GM23338 (cell line): ENCODE measurements at regions not wholly inside any gene's neighbourhood (a gene's known extent, or its start where the extent isn't known, plus 50 kb on each side); places are given as distances from the start of the nearest gene placed in this dataset.

ENCODE experiments used
- ATAC-seq: fragments of 200-7000 bp; cut with Tn5 transposase; 3 replicates; pipeline ENCODE4 v1.9.1; 2020
- DNase-seq: peaks from one replicate; pipeline ENCODE4 v3.0.0-alpha.2; 2015; ENCODE audit warnings: low spot score
- H2AFZ ChIP-seq: fragments of 200-600 bp; sonication (generic); 2 replicates; pipeline ENCODE4 v1.8.0; 2016; ENCODE audit warnings: antibody characterized with exemption, mild to moderate bottlenecking, moderate library complexity
- H3F3A ChIP-seq: fragments of 200-600 bp; sonication (generic); replicated peaks from 2 replicates; pipeline ENCODE4 v1.8.0; 2017; ENCODE audit warnings: antibody characterized with exemption, mixed run types, low read depth
- H3K27ac ChIP-seq: fragments of 200-600 bp; sonication (generic); 2 replicates; pipeline ENCODE4 v1.6.1; 2016; ENCODE audit warnings: low read depth
- H3K27me3 ChIP-seq: fragments of 200-600 bp; sonication (generic); 2 replicates; pipeline ENCODE4 v1.8.0; 2016; ENCODE audit warnings: mild to moderate bottlenecking, mixed run types, moderate library complexity; ENCODE audit not compliant: insufficient read depth
- H3K36me3 ChIP-seq: fragments of 200-600 bp; sonication (generic); 2 replicates; pipeline ENCODE4 v1.8.0; 2016; ENCODE audit warnings: mild to moderate bottlenecking; ENCODE audit not compliant: insufficient read depth
- H3K4me1 ChIP-seq: fragments of 200-600 bp; sonication (generic); 2 replicates; pipeline ENCODE4 v1.8.0; 2016; ENCODE audit warnings: mild to moderate bottlenecking, moderate library complexity; ENCODE audit not compliant: insufficient read depth
- H3K4me2 ChIP-seq: fragments of 200-600 bp; sonication (generic); 2 replicates; pipeline ENCODE4 v1.7.1; 2017; ENCODE audit warnings: mixed run types
- H3K4me3 ChIP-seq: fragments of 200-600 bp; sonication (generic); 2 replicates; pipeline ENCODE4 v1.6.1; 2016; ENCODE audit warnings: mixed run types
- H3K79me2 ChIP-seq: fragments of 200-600 bp; sonication (generic); replicated peaks from 2 replicates; pipeline ENCODE4 v1.8.0; 2017; ENCODE audit warnings: mild to moderate bottlenecking; ENCODE audit not compliant: insufficient read depth
- H3K9me2 ChIP-seq: fragments of 200-600 bp; sonication (generic); 2 replicates; pipeline ENCODE4 v1.8.0; 2017; ENCODE audit not compliant: insufficient read depth
- H4K20me1 ChIP-seq: fragments of 200-600 bp; sonication (generic); replicated peaks from 2 replicates; pipeline ENCODE4 v1.8.0; 2017; ENCODE audit warnings: mild to moderate bottlenecking; ENCODE audit not compliant: insufficient read depth
- H3K27ac Mint-ChIP-seq: 2 replicates; pipeline ENCODE4 v1.8.0; 2020; ENCODE audit warnings: inconsistent platforms, mild to moderate bottlenecking, moderate library complexity, mixed read lengths
- H3K27me3 Mint-ChIP-seq: 3 replicates; pipeline ENCODE4 v1.8.0; 2022; ENCODE audit warnings: low read depth, mild to moderate bottlenecking, moderate library complexity, mixed read lengths, inconsistent platforms; ENCODE audit not compliant: insufficient read depth, poor library complexity
- H3K36me3 Mint-ChIP-seq: 3 replicates; pipeline ENCODE4 v1.8.0; 2021; ENCODE audit warnings: low read depth, mild to moderate bottlenecking, inconsistent platforms, moderate library complexity, mixed read lengths
- H3K4me1 Mint-ChIP-seq: 3 replicates; pipeline ENCODE4 v1.8.0; 2020; ENCODE audit warnings: mild to moderate bottlenecking, inconsistent platforms, mixed read lengths
- H3K4me3 Mint-ChIP-seq: 3 replicates; pipeline ENCODE4 v1.8.0; 2021; ENCODE audit warnings: moderate library complexity, mild to moderate bottlenecking, inconsistent platforms, mixed read lengths
- H3K9me3 Mint-ChIP-seq: 3 replicates; pipeline ENCODE4 v1.8.0; 2020; ENCODE audit warnings: moderate library complexity, mild to moderate bottlenecking, inconsistent platforms, mixed read lengths
- CREB1 ChIP-seq: fragments of 250-450 bp; sonication (Bioruptor Pico); IDR thresholded peaks from 2 replicates; pipeline ENCODE4 v1.5.0; 2020; ENCODE audit warnings: low read depth, mild to moderate bottlenecking, moderate library complexity
- CTCF ChIP-seq, 2 experiments: fragments of 200-600 bp in 1 of 2; sonication (generic) in 1 of 2; conservative IDR thresholded peaks; 2 replicates each; pipeline versions ENCODE4 v1.5.1 to v1.6.1; 2016 to 2017; ENCODE audit warnings: antibody characterized with exemption in 2 of 2, low read depth in 2 of 2, mild to moderate bottlenecking in 2 of 2, moderate library complexity in 1 of 2
- EZH2 ChIP-seq: fragments of 200-600 bp; sonication (generic); IDR thresholded peaks from one replicate; pipeline ENCODE4 v1.8.0; 2017; ENCODE audit warnings: antibody characterized with exemption, mild to moderate bottlenecking, low read depth; ENCODE audit not compliant: unreplicated experiment
- EZH2phosphoT487 ChIP-seq: fragments of 200-600 bp; sonication (generic); IDR thresholded peaks from one replicate; pipeline ENCODE4 v1.8.1; 2018; ENCODE audit warnings: antibody characterized with exemption; ENCODE audit not compliant: unreplicated experiment
- NANOG ChIP-seq: IDR thresholded peaks from 2 replicates; pipeline ENCODE4 v1.6.1; 2016; ENCODE audit warnings: antibody characterized with exemption, borderline replicate concordance
- REST ChIP-seq: IDR thresholded peaks from one replicate; pipeline ENCODE4 v1.6.1; 2018; ENCODE audit warnings: antibody characterized with exemption; ENCODE audit not compliant: unreplicated experiment
- STAT1 ChIP-seq: IDR thresholded peaks from one replicate; pipeline ENCODE4 v1.6.1; 2016; ENCODE audit warnings: antibody characterized with exemption; ENCODE audit not compliant: unreplicated experiment
- ZNF331 ChIP-seq: fragments of 250-450 bp; sonication (Bioruptor Pico); IDR thresholded peaks from 2 replicates; pipeline ENCODE4 v1.5.0; 2020; ENCODE audit warnings: low read depth, mild to moderate bottlenecking, moderate library complexity

- TF ChIP-seq CTCF (conservative IDR thresholded peaks at IDR 0.05; ENCODE audit: low read depth in 2 of 2) (no peak), ZNF331 (CRISPR knock-in tag) (no peak), STAT1 (no peak), NANOG (no peak)
Measured at GRCh38 chr5:135119481-135119880, 85.5 kb upstream of the PITX1 start (continued).

GRCh38 chr5:135117590-135117989 is 83.6 kb upstream of the PITX1 start:
- ATAC-seq, result no peak

More at GRCh38 chr5:135117590-135117989, 83.6 kb upstream of the PITX1 start:
- Mint-ChIP-seq H3K27me3 (peaks cover 5% of the 10 kb centered on the region), H3K9me3 (no peaks in the 10 kb centered on the region), H3K36me3 (no peaks in the 10 kb centered on the region), H3K27ac (no peak overlapping the region), H3K4me1 (no peaks in the 10 kb centered on the region), H3K4me3 (no peak overlapping the region)
- Histone ChIP-seq H3K36me3 (no peaks in the 10 kb centered on the region), H3K79me2 (no peaks in the 10 kb centered on the region), H3K27me3 (no peaks in the 10 kb centered on the region), H3K4me2 (no peak overlapping the region), H3K4me1 (no peaks in the 10 kb centered on the region), H3K27ac (no peak overlapping the region), H3F3A (no peaks in the 10 kb centered on the region), H3K4me3 (no peak overlapping the region), H2AFZ (no peak overlapping the region), H3K9me2 (no peaks in the 10 kb centered on the region), H4K20me1 (no peaks in the 10 kb centered on the region)
- no peak for TF ChIP-seq CREB1 (CRISPR knock-in tag)
- no peak for TF ChIP-seq EZH2phosphoT487
- no peak for TF ChIP-seq EZH2
- TF ChIP-seq REST, result no peak
- no peak for TF ChIP-seq ZNF331 (CRISPR knock-in tag)
- no peak for DNase-seq
